ENCODE measurements at regions not wholly inside any gene's neighbourhood (a gene's known extent, or its start where the extent isn't known, plus 50 kb on each side); places are given as distances from the start of the nearest gene placed in this dataset.

DNA sequence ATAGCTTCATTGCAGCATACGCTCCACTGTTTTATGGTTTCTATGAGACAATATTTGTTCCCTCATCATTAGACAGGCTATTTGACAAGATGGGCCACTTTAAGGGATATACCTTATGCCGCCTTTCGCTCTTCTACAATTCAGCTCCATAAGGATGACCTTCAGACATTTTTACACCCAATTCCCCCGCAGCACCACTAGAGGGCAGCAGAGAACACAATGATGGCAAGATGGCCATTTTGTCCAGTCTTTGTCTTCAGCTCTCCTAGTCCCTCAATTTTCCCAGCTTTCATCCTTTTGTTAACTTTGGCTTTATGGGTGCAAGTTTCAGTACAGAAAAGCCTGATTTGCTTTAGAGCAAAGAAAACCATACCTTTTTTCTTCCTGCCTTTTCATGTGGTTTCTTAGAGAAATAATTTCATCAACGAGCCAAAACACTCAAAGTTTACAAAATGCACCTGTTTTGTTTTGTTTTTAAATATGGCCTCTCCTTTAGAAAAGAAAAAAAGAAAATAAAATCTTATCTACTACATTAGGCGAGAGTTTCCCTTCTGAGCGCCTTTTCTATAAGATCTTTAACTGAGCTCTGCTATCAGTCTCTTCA, 355.3 kb downstream of the TOX3 start:
- Histone ChIP-seq H3K9ac (ENCODE audit: insufficient read depth in 1 of 2, low read length in 2 of 2) (no peak overlapping the region), H3K36me3 (ENCODE audit: control insufficient read depth in 4 of 4, insufficient read depth in 4 of 4, low read length in 4 of 4) (no peaks in the 10 kb centered on the region), H3K27me3 (ENCODE audit: control insufficient read depth in 3 of 3, insufficient read depth in 3 of 3, low read length in 2 of 3) (peaks cover 0 to 3% (median 0%) of the 10 kb centered on the region in 3 donors), H3K27ac (ENCODE audit: low read depth in 1 of 2, low read length in 1 of 2) (no peak overlapping the region), H3K4me3 (no peak overlapping the region), H3K9me3 (ENCODE audit: control insufficient read depth in 4 of 4, insufficient read depth in 3 of 4, low read length in 3 of 4) (no peaks in the 10 kb centered on the region), H3K4me1 (ENCODE audit: control insufficient read depth in 5 of 5, insufficient read depth in 5 of 5, low read length in 5 of 5) (no peaks in the 10 kb centered on the region)
- WGBS, 2 donors = 53 to 62% methylated on average over 7 of the region's 7 CpGs
- TF ChIP-seq, protein P1, sequence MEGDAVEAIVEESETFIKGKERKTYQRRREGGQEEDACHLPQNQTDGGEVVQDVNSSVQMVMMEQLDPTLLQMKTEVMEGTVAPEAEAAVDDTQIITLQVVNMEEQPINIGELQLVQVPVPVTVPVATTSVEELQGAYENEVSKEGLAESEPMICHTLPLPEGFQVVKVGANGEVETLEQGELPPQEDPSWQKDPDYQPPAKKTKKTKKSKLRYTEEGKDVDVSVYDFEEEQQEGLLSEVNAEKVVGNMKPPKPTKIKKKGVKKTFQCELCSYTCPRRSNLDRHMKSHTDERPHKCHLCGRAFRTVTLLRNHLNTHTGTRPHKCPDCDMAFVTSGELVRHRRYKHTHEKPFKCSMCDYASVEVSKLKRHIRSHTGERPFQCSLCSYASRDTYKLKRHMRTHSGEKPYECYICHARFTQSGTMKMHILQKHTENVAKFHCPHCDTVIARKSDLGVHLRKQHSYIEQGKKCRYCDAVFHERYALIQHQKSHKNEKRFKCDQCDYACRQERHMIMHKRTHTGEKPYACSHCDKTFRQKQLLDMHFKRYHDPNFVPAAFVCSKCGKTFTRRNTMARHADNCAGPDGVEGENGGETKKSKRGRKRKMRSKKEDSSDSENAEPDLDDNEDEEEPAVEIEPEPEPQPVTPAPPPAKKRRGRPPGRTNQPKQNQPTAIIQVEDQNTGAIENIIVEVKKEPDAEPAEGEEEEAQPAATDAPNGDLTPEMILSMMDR (IDR thresholded peaks at IDR 0.05; ENCODE audit: control extremely low read depth, extremely low read depth) = peak; percentile 80
- peak; percentile 72 for ATAC-seq (ENCODE audit: insufficient read depth, low FRiP score)
- peak; percentile 79 to 89 (median 85) for DNase-seq

DNA sequence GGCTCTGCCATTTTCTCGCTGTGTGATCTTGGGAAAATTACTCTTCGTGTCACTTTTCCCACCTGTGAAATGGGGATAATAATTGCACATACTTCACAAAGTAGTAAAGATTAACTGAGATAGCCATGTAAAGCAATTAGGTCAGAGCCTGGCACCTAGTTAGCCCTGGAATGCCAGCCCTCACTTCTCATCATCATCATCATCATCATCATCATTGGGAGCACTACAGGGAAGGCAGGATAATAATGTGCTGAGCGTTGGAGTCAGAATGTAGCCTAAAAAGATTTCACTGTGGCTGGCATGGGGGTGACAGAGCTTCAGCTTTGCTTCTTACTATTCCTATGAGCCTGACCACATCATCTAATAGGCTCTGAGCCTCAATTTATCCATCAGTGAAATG, 362.6 kb downstream of the TOX3 start:
- TF ChIP-seq, protein P1 (IDR thresholded peaks at IDR 0.05; ENCODE audit: control extremely low read depth, extremely low read depth) = no peak
- no peak overlapping the region for H3K27ac ChIP-seq (ENCODE audit: low read depth in 1 of 2, low read length in 1 of 2)
- no peak overlapping the region for H3K4me3 ChIP-seq
- WGBS, 2 donors = 73 to 82% methylated on average over 3 of the region's 3 CpGs
- H3K36me3 ChIP-seq (ENCODE audit: control insufficient read depth in 4 of 4, insufficient read depth in 4 of 4, low read length in 4 of 4) = no peaks in the 10 kb centered on the region
- H3K27me3 ChIP-seq (ENCODE audit: control insufficient read depth in 3 of 3, insufficient read depth in 3 of 3, low read length in 2 of 3) = no peaks in the 10 kb centered on the region
- H3K9ac ChIP-seq (ENCODE audit: insufficient read depth in 1 of 2, low read length in 2 of 2) = no peak overlapping the region
- ATAC-seq (ENCODE audit: insufficient read depth, low FRiP score) (no peak), DNase-seq (no peak)
- H3K4me1 ChIP-seq (ENCODE audit: control insufficient read depth in 5 of 5, insufficient read depth in 5 of 5, low read length in 5 of 5) = no peaks in the 10 kb centered on the region
- no peaks in the 10 kb centered on the region for H3K9me3 ChIP-seq (ENCODE audit: control insufficient read depth in 4 of 4, insufficient read depth in 3 of 4, low read length in 3 of 4)

DNA sequence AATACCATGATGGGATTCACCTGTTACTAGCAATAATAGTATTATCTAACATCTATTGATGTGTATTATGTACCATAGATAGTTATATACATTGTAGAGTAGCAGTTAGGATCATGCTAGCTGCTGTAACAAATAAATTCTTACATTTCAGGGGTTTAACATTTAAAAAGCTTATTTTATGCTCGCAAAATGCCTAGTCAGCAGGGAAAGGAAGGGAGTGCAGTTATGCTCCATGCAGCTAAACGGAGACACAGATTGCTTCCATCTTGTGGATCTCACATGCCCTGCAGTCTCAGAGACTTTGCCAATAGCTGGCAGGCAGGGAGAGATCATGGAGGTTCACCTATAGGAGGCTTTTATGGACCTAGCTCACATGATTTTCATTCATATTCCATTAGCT, 364.1 kb downstream of the TOX3 start:
- ATAC-seq (ENCODE audit: insufficient read depth, low FRiP score) = no peak
- TF ChIP-seq, protein P1 (IDR thresholded peaks at IDR 0.05; ENCODE audit: control extremely low read depth, extremely low read depth) = no peak
- Histone ChIP-seq H3K36me3 (ENCODE audit: control insufficient read depth in 4 of 4, insufficient read depth in 4 of 4, low read length in 4 of 4) (no peaks in the 10 kb centered on the region), H3K9ac (ENCODE audit: insufficient read depth in 1 of 2, low read length in 2 of 2) (no peak overlapping the region), H3K27me3 (ENCODE audit: control insufficient read depth in 3 of 3, insufficient read depth in 3 of 3, low read length in 2 of 3) (no peaks in the 10 kb centered on the region), H3K27ac (ENCODE audit: low read depth in 1 of 2, low read length in 1 of 2) (no peak overlapping the region), H3K4me3 (no peak overlapping the region), H3K9me3 (ENCODE audit: control insufficient read depth in 4 of 4, insufficient read depth in 3 of 4, low read length in 3 of 4) (no peaks in the 10 kb centered on the region), H3K4me1 (ENCODE audit: control insufficient read depth in 5 of 5, insufficient read depth in 5 of 5, low read length in 5 of 5) (no peaks in the 10 kb centered on the region)
- DNase-seq = no peak
- WGBS, 2 donors = 79 to 89% methylated on average over 2 of the region's 2 CpGs

DNA sequence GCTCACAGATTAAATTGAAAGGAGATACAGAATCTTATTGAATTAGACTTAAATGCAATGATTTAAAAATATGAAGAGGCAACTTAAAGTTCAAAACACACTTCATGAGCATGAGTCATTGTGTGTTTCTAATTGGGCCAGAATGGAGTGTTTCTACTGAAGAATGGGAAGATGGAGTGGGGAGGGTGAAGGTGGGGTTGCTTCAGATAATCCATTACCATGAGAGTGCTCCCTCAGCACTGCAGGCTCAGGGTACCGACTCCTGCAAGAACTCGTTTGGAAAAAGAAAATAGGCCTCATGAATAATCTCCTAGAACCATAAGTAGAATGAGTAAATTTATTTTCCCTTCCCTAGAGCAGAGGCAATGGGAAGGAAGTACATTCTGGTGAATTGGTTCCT, 372.8 kb downstream of the TOX3 start:
- H3K36me3 ChIP-seq (ENCODE audit: control insufficient read depth in 4 of 4, insufficient read depth in 4 of 4, low read length in 4 of 4) = no peaks in the 10 kb centered on the region
- no peak for ATAC-seq (ENCODE audit: insufficient read depth, low FRiP score)
- TF ChIP-seq, protein P1 (IDR thresholded peaks at IDR 0.05; ENCODE audit: control extremely low read depth, extremely low read depth) = no peak
- 71 to 95% methylated on average over 2 of the region's 2 CpGs for WGBS, 2 donors
- H3K4me1 ChIP-seq (ENCODE audit: control insufficient read depth in 5 of 5, insufficient read depth in 5 of 5, low read length in 5 of 5) = no peaks in the 10 kb centered on the region
- H3K27me3 ChIP-seq (ENCODE audit: control insufficient read depth in 3 of 3, insufficient read depth in 3 of 3, low read length in 2 of 3) = no peaks in the 10 kb centered on the region
- no peaks in the 10 kb centered on the region for H3K9me3 ChIP-seq (ENCODE audit: control insufficient read depth in 4 of 4, insufficient read depth in 3 of 4, low read length in 3 of 4)
- no peak overlapping the region for H3K4me3 ChIP-seq
- no peak overlapping the region for H3K9ac ChIP-seq (ENCODE audit: insufficient read depth in 1 of 2, low read length in 2 of 2)
- H3K27ac ChIP-seq (ENCODE audit: low read depth in 1 of 2, low read length in 1 of 2) = no peak overlapping the region
- DNase-seq = no peak

Measured in lung (tissue), 11 donors.